ENCODE measurements at regions not wholly inside any gene's neighbourhood (a gene's known extent, or its start where the extent isn't known, plus 50 kb on each side); places are given as distances from the start of the nearest gene placed in this dataset.

DNA sequence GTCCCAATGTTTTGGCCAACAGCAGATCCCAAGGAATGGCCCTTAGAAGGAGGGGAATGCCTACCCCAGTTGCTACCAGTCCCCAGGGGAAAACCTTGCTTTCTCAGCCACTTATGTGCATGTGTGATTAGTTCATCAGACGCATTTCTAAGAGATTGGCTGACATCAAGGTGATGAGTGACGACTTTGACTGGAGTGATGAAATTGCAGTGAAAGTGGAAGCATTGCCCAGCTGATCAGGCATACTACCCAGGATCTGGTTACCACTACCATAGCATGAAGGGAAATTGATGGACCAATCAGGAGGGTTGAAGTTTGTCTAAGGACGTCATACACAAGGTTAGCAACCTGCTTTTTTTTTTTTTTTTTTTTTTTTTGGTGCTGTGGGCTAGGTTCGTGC is 90.3 kb upstream of the ELMO1 start:
- TF ChIP-seq, protein P1, sequence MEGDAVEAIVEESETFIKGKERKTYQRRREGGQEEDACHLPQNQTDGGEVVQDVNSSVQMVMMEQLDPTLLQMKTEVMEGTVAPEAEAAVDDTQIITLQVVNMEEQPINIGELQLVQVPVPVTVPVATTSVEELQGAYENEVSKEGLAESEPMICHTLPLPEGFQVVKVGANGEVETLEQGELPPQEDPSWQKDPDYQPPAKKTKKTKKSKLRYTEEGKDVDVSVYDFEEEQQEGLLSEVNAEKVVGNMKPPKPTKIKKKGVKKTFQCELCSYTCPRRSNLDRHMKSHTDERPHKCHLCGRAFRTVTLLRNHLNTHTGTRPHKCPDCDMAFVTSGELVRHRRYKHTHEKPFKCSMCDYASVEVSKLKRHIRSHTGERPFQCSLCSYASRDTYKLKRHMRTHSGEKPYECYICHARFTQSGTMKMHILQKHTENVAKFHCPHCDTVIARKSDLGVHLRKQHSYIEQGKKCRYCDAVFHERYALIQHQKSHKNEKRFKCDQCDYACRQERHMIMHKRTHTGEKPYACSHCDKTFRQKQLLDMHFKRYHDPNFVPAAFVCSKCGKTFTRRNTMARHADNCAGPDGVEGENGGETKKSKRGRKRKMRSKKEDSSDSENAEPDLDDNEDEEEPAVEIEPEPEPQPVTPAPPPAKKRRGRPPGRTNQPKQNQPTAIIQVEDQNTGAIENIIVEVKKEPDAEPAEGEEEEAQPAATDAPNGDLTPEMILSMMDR (IDR thresholded peaks at IDR 0.05; ENCODE audit: low read depth, low read length) = no peak

DNA sequence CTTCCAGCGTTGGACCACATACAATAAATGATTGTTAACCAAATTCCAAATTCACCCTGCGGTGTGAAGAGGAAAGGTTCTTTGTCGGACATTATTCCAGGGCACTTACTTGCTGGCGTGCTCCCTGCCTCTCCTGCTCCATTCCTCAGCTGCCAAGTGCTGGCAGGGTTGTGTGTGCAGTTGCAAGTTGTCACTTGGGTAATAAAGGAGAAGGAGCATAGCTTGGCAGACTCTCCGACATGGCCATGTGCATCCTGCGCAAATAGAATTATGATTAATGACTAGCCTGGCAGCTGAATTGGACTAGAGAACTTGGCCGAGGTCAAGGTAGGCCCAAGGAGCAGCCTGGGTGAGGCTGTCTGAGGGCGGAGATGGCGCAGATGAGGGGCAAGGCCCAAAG is 92.3 kb upstream of the ELMO1 start:
- Histone ChIP-seq H3K27ac (no peak overlapping the region), H3K27me3 (ENCODE audit: insufficient read depth, low read depth, severe bottlenecking) (no peaks in the 10 kb centered on the region), H3K9me3 (ENCODE audit: severe bottlenecking) (no peaks in the 10 kb centered on the region), H3K4me3 (ENCODE audit: low read depth, low read length) (no peak overlapping the region), H3K36me3 (no peaks in the 10 kb centered on the region)
- TF ChIP-seq, protein P1 (IDR thresholded peaks at IDR 0.05; ENCODE audit: low read depth, low read length) = no peak
- no peak for DNase-seq

More for the DNA sequence above, 90.3 kb upstream of the ELMO1 start:
- DNase-seq = no peak
- no peak overlapping the region for H3K4me3 ChIP-seq (ENCODE audit: low read depth, low read length)
- no peaks in the 10 kb centered on the region for H3K9me3 ChIP-seq (ENCODE audit: severe bottlenecking)
- no peak overlapping the region for H3K27ac ChIP-seq
- no peaks in the 10 kb centered on the region for H3K36me3 ChIP-seq
- no peaks in the 10 kb centered on the region for H3K27me3 ChIP-seq (ENCODE audit: insufficient read depth, low read depth, severe bottlenecking)

DNA sequence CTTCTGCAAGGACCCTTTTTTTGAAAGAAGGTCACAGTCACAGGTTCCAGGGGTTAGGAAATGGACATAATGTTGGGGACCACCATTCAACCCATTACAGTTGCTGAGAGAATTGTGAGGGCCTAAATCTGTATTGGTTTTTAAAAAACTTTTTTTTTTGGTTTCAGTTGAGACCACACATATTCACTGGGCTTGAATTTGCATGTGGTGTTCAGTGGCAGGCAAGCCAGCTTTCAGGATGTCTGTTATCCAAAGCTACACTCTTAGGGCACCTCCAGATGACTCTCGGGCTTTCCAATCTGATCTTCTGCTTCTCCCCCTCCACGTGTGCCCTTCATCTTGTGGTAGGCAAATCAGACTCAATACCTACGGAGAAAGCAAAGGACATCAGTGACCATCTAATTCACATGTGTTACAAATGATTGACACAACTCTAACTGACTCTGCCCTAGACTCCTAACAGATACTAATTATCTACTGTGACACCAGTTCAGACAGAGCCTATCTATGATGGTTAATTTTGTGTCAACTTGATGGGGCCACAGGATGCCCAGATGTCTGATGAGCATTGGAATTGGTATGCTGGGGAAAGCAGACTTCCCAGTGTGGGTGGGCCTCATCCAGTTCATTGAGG is 93.3 kb upstream of the ELMO1 start:
- TF ChIP-seq, protein P1 (IDR thresholded peaks at IDR 0.05; ENCODE audit: low read depth, low read length) = no peak
- Histone ChIP-seq H3K36me3 (no peaks in the 10 kb centered on the region), H3K27ac (no peak overlapping the region), H3K4me3 (ENCODE audit: low read depth, low read length) (no peak overlapping the region), H3K9me3 (ENCODE audit: severe bottlenecking) (no peaks in the 10 kb centered on the region), H3K27me3 (ENCODE audit: insufficient read depth, low read depth, severe bottlenecking) (no peaks in the 10 kb centered on the region)
- DNase-seq = no peak

DNA sequence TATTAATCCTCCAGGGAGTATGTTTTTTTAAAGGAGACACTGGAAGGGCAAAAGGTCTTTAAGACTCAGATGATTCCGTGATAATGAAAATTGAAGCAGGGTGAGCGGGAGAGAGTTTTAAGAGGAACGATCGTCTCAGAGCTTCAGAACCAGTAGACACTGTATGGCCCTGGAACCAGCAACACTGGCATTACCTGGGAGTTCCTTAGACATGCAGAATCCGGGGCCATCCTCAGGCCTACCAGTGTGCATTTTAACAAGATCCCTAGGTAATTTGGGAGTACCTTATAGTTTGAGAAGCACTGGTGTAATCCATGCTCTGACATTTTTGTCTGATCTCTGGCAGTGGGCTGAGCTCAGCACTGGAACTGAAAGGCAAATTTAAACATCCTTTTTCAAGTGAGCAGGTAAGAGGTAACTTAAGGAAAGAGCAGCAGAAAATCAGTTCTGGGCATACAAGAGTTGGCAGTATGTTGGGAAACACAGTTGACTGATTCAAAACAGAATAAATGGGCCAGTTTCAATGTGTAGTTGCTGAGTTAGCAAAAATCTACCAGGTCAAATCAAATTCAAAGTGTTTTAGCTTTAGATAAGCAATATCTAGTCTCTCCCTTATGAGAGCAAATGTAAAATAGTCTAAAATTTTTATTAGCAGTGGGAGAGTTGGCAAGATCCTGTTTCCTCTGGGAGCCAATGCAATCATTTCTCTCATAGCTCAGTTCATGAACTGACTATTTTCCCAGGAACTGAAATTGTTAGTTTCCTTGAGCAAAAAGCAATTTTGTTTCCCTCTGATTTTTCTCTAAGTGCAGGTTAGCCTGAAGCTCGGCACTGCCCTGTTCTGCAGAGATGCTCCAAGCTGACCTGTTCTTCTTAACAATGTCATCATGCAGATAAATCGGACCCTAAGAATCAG is 97.2 kb upstream of the ELMO1 start:
- H3K36me3 ChIP-seq = no peaks in the 10 kb centered on the region
- H3K27ac ChIP-seq = no peak overlapping the region
- no peaks in the 10 kb centered on the region for H3K9me3 ChIP-seq (ENCODE audit: severe bottlenecking)
- no peaks in the 10 kb centered on the region for H3K27me3 ChIP-seq (ENCODE audit: insufficient read depth, low read depth, severe bottlenecking)
- peak overlapping the region; percentile 15; the same call in 1 of the 2 replicates for H3K4me3 ChIP-seq (ENCODE audit: low read depth, low read length)
- no peak for DNase-seq
- TF ChIP-seq, protein P1 (IDR thresholded peaks at IDR 0.05; ENCODE audit: low read depth, low read length) = no peak

DNA sequence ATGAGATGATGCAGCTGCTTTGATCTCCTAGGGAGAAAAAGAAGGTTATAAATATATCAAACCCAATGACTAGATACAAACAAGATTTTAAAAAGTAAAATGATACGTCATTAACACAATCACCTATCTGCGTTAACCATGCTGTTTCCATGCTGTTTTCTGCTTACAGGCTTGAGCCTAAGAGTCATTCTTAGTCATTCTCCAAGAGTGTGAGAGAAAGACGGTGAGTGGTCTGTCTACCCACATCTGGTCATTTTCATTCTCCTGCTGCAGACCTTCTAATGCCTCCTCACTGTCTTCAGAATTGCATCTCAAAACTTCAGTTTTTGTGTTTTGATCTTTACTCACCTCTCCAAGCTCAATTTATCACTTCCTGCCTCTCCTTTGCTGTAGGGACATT is 98.0 kb upstream of the ELMO1 start:
- no peaks in the 10 kb centered on the region for H3K27me3 ChIP-seq (ENCODE audit: insufficient read depth, low read depth, severe bottlenecking)
- no peaks in the 10 kb centered on the region for H3K36me3 ChIP-seq
- H3K9me3 ChIP-seq (ENCODE audit: severe bottlenecking) = no peaks in the 10 kb centered on the region
- no peak overlapping the region for H3K4me3 ChIP-seq (ENCODE audit: low read depth, low read length)
- DNase-seq = no peak
- TF ChIP-seq, protein P1 (IDR thresholded peaks at IDR 0.05; ENCODE audit: low read depth, low read length) = no peak
- H3K27ac ChIP-seq = no peak overlapping the region
